OCI-M1 (cell line): ENCODE measurements at regions not wholly inside any gene's neighbourhood (a gene's known extent, or its start where the extent isn't known, plus 50 kb on each side); places are given as distances from the start of the nearest gene placed in this dataset.
"Not testable (repeated sequence)": the region's sequence is repeated elsewhere in the genome, so short reads cannot be mapped to it uniquely, and the experiment has no call there.

Experiments used
- DNase-seq: peaks from one replicate; lab custom pipeline; 2025; lab: John Stamatoyannopoulos, UW

DNA sequence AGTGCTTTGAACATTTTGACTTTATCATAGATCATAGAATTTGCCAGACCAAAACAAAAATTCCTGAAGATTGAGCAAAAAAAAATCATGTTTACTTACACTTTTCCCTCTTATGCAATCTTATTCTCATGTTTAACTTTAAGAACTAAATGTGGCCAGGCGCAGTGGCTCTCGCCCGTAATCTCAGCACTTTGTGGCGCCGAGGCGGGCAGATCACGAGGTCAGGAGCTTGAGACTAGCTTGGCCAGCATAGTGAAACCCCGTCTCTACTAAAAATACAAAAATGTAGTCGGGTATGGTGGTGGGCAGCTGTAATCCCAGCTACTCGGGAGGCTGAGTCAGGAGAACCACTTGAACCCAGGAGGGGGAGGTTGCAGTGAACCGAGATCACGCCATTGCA is 227.9 kb upstream of the KYNU start:
- no peak for DNase-seq

DNA sequence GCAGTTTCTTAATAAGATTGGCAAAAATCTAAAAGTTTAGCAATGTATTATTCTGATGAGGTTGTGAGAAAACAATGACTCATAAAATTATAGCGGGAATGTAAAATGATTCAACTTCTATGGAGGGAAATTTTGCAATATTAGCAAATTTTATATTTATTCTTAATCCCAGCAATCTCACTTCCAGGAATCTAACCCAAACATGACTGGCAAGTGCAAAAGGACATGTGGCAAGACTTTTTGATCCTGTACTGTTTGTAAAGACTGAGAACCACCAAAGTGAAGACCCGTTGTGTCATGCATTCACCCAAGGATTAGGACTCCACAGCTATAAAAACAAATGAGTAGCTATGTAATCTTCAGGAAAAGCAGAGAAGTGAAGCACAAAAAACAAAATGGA is 234.8 kb upstream of the KYNU start:
- DNase-seq = no peak

DNA sequence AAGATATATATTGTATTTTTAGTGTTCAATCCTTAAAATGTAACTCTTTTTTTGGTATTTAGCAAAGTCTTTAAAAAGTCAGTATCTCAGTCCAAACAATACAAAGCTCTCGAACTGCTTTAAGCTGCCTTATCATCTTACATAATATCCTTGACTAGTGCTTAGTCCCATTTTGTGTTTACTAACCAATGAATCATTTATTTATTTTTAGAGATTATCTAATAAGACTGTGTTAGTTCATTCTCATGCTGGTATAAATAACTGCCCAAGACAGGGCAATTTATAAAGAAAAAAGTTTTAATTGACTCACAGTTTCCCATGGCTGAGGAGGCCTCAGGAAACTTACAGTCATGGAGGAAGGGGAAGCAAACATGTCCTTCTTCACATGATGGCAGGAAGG is 248.3 kb upstream of the KYNU start:
- DNase-seq = no peak

DNA sequence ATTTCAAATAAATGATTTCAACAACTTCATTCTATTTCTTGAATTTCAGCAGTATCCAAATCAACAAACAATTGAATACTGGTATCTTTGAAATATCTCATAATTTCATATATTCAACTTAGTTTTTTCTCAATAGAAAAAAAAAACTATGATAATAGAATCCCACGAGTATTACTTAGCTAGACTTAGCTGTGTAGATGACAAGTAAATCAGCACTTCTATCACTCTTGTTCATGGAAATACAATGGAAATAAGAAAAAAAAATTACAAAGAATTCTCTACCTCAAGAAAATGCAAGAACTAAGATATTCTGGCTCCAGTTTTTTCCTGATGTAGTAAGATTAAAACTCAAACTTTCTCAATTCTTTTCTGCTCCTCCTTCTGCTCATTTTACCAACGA is 256.2 kb upstream of the KYNU start:
- no peak for DNase-seq

DNA sequence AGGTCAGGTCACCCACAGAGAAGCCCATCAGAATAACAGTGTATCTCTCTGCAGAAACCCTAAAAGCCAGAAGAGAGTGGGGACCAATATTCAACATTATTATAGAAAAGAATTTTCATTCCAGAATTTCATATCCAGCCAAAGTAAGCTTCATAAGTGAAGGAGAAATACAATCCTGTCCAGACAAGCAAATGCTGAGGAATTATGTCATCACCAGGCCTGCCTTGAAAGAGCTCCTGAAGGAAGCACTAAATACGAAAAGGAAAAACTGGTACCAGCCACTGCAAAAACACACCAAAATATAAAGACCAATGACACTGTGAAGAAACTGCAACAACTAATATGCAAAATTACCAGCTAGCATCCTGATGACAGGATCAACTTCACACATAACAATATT is 260.0 kb upstream of the KYNU start:
- DNase-seq = no peak

DNA sequence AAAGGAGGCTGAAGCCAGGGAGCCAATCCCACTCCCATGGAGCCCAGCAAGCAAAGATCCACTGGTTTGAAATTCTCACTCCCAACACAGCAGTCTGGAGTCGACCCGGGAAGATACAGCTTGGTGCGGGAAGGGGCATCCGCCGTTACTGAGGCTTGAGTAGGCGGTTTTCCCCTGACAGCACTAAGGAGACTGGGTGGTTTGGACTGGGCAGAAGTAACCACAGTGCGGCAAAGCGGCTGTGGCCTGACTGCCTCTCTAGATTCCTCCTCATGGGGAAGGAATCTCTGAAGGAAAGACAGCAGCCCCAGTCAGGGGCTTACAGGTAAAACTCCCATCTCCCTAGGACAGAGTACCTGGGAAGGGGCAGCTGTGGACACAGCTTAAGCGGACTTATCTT is 261.6 kb upstream of the KYNU start:
- DNase-seq = no peak

DNA sequence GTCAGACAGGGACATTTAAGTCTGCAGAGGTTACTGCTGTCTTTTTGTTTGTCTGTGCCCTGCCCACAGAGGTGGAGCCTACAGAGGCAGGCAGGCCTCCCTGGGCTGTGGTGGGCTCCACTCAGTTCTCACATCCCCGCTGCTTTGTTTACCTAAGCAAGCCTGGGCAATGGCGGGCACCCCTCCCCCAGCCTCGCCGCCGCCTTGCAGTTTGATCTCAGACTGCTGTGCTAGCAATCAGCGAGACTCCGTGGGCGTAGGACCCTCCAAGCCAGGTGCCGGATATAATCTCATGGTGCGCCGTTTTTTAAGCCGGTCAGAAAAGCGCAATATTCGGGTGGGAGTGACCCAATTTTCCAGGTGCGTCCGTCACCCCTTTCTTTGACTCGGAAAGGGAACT is 264.3 kb upstream of the KYNU start:
- not testable (repeated sequence) for DNase-seq

DNA sequence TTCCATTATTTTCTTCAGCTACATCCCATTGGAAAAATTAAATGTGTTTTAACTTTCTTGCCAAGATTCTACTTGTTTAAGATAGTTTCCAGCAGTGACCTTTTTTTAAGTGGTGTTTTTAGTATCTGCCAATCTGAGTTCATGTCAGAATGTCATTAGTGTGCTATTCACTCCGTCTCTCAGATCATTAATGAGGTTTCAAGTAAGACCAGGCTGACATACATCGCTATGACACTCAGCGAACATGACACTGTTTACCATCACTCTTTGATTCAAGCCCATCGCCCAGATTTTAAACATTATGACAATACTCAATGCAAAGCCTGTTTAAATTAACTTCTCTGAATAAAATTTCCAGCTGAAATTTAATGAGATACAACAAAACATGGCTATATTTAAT is 272.0 kb upstream of the KYNU start:
- no peak for DNase-seq

DNA sequence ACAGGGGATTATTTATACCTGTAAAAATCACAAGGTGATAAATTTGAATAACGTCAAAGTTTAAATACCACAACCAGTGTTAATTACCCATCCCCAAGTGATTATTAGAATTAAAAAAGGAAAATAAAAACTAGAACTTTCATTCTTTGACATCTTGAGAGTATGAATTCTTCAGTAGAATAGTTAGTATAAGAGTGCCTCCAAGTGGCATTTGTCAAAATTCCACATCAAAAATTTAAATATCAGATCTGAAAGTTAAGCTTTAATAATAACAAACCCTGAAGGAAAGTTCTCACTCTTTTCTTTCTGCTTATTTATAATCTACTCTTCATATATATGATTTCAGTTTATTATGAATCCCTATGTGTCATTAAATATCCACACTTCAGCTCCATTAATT is 273.7 kb upstream of the KYNU start:
- DNase-seq = peak; percentile 61

DNA sequence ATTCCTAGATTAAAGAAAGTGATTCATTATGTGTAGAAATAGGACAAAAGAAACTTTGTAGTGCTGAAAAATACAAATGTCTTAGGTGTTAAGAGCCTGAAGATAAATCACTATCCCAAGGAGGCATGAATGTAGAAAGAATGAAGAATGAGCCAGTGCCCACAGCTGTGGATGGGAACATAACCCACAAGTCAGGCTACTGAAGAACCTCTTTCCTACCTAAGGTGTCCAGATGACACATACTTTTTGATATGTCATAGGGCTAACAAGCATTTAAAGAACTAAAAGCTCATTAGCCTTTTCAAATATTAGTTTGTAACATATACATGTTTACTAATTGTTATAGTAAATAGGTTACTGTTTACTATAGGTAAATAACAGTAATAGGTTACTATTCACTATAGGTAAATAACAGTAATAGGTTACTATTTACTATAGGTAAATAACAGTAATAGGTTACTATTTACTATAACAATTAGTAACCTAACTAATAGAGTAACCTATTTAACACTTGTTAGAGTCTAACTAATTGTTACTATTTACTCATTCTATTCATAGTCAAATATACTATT is 275.0 kb upstream of the KYNU start:
- DNase-seq = no peak

DNA sequence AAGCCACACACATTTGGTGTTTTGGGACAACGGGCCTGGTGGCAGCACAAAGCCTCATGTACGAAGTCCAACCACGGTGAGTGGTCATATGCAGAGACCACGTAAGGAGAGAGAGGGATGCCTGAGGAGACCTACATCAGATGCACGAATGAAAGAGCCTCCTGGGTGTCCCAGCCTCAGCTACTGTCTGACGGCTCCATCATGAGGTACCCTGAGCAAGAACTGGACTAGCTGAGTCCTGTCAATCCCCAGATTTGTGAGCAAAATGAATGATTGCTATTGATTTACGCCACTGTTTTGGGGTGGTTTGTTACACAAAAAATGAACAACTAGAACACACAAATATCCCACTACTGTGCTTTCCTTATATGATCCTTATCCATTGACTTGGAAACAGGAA is 275.7 kb upstream of the KYNU start:
- no peak for DNase-seq

DNA sequence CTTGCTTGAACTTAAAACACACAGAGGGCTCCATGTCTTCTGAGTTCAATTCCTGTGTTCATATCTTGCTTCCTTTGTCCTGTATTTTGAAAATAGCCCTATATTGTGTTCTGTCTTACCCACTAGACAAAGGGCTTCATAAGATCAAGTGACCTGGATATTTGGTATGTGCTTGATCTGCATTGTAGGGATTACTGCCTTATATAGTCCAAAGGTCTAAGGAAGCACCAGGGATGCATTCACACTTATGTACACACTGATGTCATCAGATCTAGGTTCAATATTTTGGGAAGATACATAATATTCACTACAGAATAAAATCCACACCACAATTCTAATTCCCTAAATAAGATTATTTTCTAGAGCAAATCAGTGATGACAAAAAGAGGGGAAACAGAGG is 278.0 kb upstream of the KYNU start:
- no peak for DNase-seq

DNA sequence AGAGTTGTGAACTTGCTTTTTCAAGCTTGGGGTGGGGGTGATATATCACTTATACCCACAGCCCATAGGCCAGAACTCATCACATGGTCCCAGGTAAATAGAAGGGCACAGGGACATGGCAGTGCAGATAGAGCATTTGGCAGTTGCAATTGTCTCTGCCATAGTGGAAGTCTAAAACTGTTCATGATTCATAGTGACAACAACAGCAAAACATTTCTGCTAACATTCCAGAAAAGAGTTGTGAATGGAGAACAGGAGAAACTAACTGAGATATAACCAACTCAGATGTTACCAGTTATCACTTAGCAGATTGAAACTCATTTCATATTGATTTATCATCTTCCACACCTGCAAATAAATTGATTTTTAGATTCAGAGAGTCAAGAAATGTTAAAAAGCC is 278.6 kb upstream of the KYNU start:
- no peak for DNase-seq

DNA sequence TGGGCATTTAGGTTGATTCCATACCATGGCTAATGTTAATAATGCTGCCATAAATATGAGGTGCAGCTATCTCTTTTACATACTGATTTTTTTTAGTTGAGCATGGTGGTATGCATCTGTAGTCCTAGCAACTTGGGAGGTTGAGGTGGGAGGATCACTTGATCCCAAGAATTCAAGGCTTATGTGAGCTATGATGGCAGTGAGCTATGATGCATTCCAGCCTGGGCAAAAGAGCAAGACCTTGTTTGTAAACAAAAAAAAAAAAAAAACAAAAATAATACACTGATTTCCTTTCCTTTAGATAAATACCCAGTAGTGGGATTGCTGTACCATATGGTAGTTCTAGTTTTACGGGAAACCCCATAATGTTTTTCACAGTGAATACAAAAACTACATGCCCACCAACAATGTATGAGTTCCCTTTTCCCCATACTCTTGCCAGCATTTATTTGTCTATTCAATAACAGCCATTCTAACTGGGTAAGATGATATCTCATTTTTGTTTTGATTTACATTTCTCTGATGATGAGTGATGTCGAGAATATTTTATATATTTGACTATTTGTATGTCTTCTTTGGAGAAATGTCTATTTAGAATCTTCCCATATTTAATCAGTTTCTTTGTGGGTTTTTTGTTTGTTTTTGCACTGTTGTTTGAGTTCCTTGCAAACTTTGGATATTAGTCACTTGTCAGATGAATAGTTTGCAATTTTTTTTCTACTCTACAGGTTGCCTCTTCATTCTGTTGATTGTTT is 281.0 kb upstream of the KYNU start:
- DNase-seq = no peak

DNA sequence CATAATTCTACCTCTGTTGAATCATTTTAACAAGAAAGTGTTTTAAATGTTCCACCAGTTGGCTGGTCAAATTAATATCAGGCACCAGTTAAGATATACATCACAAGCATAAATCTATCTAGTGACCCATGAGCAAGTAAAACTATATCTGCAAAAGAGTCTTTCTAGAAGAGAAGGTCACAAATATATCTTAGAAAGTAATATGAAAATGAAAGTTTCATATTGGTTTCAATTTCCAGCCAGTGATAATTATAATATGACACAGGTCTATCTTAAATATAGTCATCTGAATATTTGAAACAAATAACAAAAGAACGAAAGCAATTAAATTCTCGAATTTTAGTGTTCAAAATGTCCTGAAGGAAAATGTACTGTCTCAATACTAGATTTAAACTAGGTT is 282.5 kb upstream of the KYNU start:
- no peak for DNase-seq

DNA sequence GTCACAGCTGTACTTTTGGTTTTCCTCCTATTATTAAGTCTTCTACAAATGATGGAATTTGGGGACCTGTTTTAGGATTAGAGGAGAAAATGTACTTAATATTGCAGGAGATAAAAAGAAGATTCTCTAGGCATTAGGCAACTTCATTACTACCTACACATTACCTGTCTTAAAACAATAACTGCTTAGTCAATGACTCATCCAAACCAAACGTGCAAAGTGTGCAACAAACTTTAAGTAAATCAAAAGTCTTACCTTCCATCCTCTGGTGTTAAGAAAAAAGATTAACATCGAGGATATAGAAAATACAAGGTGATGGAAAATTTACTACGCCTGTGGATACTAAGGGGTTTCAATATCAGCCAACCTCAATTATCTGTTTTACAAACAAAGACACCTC is 285.3 kb upstream of the KYNU start:
- no peak for DNase-seq

DNA sequence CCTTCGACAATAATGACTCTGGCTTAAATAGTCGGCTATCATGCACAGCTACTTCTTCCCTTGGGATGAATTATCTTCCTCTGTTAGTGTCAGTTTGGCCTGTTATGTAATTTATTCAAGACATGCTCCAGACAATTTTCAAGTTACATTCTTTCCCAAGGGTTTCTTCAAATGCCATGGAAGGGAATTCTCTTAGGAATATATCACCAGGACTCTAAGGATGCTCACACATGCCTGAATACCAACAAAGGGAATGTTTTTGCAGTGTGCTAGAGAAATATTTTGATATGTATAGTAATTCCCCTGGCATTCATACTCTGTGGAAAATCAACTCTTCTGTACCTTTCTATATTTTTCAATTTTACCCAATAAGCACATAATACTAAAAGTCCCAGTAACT is 286.0 kb upstream of the KYNU start:
- no peak for DNase-seq

DNA sequence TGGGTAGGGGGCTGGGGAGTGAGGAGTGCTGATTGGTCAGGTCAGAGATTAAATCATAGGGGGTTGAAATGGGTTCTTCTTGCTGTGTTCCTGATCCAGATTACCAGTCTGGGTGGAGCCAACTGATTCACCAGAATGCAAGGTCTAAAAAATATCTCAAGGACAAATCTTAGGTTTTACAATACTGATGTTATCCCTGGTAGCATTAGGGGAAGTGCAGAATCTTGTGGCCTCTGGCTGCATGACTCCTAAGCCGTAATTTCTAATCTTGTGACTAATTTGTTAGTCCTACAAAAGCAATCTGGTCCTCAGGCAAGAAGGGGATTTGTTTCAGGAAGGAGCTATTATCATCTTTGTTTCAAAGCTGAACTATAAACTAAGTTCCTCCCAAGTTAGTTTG is 289.2 kb upstream of the KYNU start:
- no peak for DNase-seq

DNA sequence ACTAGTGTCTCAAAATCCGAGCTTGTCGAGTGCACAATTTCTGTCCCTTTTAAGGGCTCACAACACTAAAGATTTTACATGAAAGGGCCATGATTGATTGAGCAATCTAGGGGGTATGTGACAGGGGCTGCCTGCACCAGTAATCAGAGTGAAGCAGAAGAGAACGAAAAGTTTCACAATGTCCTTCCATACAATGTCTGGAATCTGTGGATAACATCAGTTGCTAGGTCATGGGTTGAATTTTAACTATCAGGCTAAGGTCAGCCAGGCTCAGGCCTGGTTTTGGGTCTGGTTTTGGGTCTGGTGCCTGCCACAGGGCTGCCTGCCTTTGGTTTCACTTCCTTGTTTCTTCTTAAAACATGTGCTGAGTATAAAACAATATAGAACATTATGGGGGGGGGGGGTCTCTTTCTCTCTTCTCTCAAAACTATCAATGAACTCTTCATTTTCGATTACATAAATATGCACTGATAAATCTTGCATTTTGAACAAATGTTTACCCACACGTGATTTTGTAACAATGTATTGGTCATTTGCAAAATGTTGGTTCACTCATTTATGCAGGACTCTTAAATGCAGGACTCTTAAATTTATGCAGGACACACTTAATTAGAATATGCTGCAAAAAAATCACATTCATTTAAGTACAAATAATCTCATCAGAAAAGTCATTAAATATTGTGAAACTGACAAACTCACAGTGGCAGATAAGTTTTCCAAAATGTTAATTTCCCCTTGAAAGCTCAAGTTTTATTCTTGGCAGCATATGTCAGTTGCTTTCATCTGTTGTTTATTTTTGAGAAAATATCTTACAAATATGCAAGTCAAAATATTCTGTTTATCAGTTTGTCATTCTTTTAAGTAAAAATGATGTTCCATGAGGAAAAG is 290.5 kb upstream of the KYNU start:
- peak; percentile 86 for DNase-seq

DNA sequence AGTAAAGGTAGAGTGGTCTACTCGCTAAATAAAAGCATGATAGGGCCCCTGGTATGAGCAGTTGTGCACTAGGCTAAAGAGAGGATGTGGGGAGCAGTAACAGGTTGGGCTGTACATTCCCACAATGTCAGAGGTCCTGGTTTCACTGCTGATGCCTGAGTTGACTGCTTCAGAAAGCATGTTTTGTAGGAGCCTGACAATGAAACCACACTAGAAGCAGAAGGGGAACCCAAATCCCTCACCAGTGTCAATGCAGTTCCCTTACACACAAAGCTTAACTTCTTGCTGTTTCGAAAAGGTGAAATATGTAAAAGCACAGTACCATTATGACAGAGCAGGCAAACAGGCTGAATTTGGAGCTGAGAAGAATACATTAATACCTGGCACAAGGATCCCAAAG is 291.7 kb upstream of the KYNU start:
- no peak for DNase-seq

DNA sequence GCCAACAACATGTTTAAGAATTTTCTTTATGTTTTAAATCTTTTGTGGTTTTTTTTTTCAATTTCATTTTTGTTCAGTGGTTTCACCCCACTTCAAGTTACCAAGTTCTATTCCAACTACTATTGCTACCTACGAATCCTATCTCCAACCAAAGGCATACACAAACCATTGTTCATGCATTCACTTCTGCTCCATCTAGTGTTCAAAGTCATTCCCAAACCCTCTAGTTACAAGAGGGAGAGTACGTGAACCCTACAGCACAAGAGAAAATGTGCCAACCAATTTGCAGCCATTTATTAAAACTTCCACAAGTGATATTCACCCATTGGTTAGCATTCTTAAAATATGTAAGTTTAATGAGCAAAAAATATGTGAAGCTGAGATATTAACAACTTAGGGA is 295.1 kb upstream of the KYNU start:
- peak; percentile 21 for DNase-seq

DNA sequence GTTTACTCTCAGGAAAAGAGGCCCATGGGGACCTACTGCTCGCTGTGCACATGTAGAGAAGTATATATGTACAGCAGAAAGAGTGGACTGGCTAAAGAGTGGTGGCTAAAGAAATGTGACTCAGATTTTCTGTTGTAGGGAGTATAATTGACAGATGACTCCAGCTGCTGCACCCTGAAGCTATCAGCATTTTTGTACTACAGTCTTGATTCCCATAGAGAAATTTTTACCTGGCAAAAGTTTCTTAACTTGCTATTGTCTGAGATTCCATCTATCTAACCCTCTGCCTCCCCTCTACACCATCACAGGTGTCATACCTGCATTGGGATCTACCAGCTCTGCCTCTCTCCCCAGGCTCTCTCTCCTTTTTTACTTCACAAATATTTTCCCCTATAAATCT is 296.0 kb upstream of the KYNU start:
- no peak for DNase-seq

DNA sequence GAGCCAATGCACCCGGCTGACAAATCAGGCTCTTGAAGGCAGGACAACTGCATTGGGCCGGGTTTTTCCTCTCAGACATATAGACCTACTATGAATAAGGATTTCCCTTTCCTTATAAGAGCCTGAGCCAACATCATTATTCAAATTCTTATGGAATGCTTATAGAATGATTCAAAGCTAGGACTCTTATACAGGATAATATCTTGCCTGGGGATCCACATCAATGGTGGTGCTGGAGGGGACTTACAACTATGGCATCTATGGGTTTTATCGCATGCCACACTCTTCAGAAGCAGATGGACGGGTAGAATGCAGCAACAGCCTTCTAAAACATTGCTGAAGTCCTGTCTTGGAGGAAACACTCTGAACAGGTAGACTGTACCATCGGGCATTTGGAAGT is 296.8 kb upstream of the KYNU start:
- no peak for DNase-seq
